ENCODE measurements at regions not wholly inside any gene's neighbourhood (a gene's known extent, or its start where the extent isn't known, plus 50 kb on each side); places are given as distances from the start of the nearest gene placed in this dataset.

DNA sequence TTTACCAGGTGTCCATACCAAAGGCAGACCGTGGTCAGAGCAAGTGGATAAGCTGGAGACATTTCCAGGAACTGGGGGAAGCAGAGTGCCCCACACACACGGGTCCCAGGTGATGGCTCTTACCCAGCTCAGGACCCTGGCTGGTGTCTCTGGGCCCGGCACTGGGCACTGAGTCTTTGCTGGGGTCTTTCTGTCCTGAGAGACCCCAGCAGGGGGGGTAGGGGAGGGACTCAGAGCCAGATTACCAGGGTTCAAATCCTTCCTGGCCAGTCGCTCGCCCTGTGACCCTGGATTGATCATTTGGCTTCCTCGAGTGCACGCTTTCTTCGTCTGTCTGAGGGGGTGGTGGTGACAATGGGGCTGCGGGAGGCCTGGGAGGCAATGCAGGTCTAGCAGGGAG is 95.7 kb downstream of the PLXNA1 start:
- TF ChIP-seq, protein P1, sequence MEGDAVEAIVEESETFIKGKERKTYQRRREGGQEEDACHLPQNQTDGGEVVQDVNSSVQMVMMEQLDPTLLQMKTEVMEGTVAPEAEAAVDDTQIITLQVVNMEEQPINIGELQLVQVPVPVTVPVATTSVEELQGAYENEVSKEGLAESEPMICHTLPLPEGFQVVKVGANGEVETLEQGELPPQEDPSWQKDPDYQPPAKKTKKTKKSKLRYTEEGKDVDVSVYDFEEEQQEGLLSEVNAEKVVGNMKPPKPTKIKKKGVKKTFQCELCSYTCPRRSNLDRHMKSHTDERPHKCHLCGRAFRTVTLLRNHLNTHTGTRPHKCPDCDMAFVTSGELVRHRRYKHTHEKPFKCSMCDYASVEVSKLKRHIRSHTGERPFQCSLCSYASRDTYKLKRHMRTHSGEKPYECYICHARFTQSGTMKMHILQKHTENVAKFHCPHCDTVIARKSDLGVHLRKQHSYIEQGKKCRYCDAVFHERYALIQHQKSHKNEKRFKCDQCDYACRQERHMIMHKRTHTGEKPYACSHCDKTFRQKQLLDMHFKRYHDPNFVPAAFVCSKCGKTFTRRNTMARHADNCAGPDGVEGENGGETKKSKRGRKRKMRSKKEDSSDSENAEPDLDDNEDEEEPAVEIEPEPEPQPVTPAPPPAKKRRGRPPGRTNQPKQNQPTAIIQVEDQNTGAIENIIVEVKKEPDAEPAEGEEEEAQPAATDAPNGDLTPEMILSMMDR (IDR thresholded peaks at IDR 0.05): no peak
- H3K9me3 ChIP-seq: no peaks in the 10 kb centered on the region
- no peak overlapping the region for H3K27ac ChIP-seq
- H3K27me3 ChIP-seq: no peaks in the 10 kb centered on the region
- H3K4me1 ChIP-seq: peaks cover 0 to 3% of the 10 kb centered on the region in 2 donors
- ATAC-seq: no peak
- intact Hi-C loops (cut with DNase I): no loop called here
- peak in 1 of 4 donors; percentile 47 for DNase-seq
- H3K36me3 ChIP-seq: no peaks in the 10 kb centered on the region
- H3K4me3 ChIP-seq: no peak overlapping the region

DNA sequence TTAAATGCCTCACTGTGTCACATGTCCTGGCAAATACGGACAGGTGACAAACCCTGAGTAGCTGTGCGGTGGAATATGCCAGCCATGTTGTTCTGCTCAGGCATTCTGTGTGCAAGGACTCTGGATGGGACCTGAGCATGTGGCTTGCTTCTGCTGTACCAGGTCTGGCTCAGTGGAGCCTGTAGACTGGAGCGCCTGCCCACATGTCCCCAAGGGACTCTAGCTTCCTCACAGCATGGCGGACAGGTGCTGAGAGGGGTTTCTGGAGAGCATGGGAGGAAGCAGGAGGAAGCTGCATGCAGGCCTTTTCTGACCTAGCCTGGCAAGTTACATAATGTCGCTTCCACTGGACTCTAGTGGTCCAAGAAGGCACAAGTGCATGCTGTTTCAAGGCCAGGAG is 96.3 kb downstream of the PLXNA1 start:
- intact Hi-C loops (cut with DNase I): no loop called here
- H3K27me3 ChIP-seq: no peaks in the 10 kb centered on the region
- no peaks in the 10 kb centered on the region for H3K36me3 ChIP-seq
- ATAC-seq (no peak), DNase-seq (no peak)
- no peaks in the 10 kb centered on the region for H3K4me1 ChIP-seq
- no peaks in the 10 kb centered on the region for H3K9me3 ChIP-seq
- no peak overlapping the region for H3K27ac ChIP-seq
- TF ChIP-seq, protein P1 (IDR thresholded peaks at IDR 0.05): no peak
- no peak overlapping the region for H3K4me3 ChIP-seq

- intact Hi-C loops (cut with DNase I): no loop called here
- TF ChIP-seq, protein P1 (IDR thresholded peaks at IDR 0.05): no peak
- Histone ChIP-seq H3K9me3 (no peaks in the 10 kb centered on the region), H3K4me1 (no peaks in the 10 kb centered on the region), H3K27ac (no peak overlapping the region), H3K27me3 (no peaks in the 10 kb centered on the region), H3K4me3 (no peak overlapping the region), H3K36me3 (no peaks in the 10 kb centered on the region)
- DNase-seq (peak in 1 of 4 donors; percentile 25), ATAC-seq (no peak)
Observed at GRCh38 chr3:127081001-127081720, 98.2 kb downstream of the PLXNA1 start.

GRCh38 chr3:127082066-127082465 is 99.2 kb downstream of the PLXNA1 start:
- no peak for ATAC-seq
- TF ChIP-seq, protein P1 (IDR thresholded peaks at IDR 0.05): no peak
- Histone ChIP-seq H3K36me3 (no peaks in the 10 kb centered on the region), H3K4me3 (no peak overlapping the region), H3K4me1 (no peaks in the 10 kb centered on the region), H3K27ac (no peak overlapping the region), H3K9me3 (no peaks in the 10 kb centered on the region), H3K27me3 (no peaks in the 10 kb centered on the region)
- intact Hi-C loops (cut with DNase I): no loop called here
- peak in 1 of 4 donors; percentile 19 for DNase-seq

DNA sequence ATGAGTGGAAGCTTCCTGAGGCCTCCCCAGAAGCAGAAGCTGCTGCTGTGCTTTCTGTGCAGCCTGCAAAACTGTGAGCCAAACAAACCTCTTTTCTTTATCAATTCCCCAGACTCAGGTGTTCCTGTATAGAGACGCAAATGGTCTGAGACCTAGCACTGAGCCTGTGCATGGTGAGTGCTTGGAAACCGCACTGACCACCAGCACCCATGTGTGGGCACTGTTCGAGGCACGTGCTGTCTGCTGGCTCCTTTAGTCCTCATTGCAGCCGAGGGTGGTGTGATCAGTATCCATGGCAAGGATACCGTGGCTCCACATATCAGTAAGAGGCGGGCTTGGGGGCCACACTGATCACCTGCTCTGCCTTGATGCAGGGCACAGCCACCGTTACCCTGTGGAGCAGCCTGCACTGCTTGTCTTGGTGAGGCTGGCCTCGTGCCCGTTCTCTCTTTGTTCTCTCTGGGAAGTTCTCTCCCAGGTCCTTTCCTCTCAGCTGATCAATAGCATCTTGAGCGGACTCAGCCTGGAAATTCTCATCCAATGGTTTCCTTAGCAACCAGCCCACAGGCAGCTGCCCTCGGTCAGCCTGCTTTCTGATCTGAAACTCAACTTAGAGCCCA is 101.0 kb downstream of the PLXNA1 start:
- Histone ChIP-seq H3K9me3 (no peaks in the 10 kb centered on the region), H3K4me1 (no peaks in the 10 kb centered on the region), H3K36me3 (no peaks in the 10 kb centered on the region), H3K27ac (no peak overlapping the region), H3K27me3 (no peaks in the 10 kb centered on the region), H3K4me3 (no peak overlapping the region)
- no peak for ATAC-seq
- no peak for DNase-seq
- intact Hi-C loops (cut with DNase I): no loop called here
- TF ChIP-seq, protein P1 (IDR thresholded peaks at IDR 0.05): no peak

Measured in left lung (tissue), 4 donors.